ENCODE measurements at regions not wholly inside any gene's neighbourhood (a gene's known extent, or its start where the extent isn't known, plus 50 kb on each side); places are given as distances from the start of the nearest gene placed in this dataset.

- no peak for TF ChIP-seq EZH2 (IDR thresholded peaks at IDR 0.05; ENCODE audit: borderline replicate concordance, insufficient read depth, low read depth, low read length, poor library complexity, severe bottlenecking)
- TF ChIP-seq CTCF (IDR thresholded peaks at IDR 0.05), result no peak
These were observed 100.0 kb upstream of the CARMIL1 start for GRCh38 chr6:25179051-25179778.
